HEK293 (cell line): ENCODE measurements at regions not wholly inside any gene's neighbourhood (a gene's known extent, or its start where the extent isn't known, plus 50 kb on each side); places are given as distances from the start of the nearest gene placed in this dataset.

Experiments
- CTCF ChIA-PET: fragments of 350-600 bp; formaldehyde crosslinking; extraction: SDS; loops from one replicate; lab custom pipeline; 2021; ENCODE audit warnings: antibody characterized with exemption; lab: Yijun Ruan, JAX
- POLR2A ChIA-PET: fragments of 300-600 bp; formaldehyde crosslinking; extraction: SDS; loops from one replicate; lab custom pipeline; 2020; ENCODE audit warnings: antibody characterized with exemption, inconsistent platforms; lab: Yijun Ruan, JAX
- H3K27ac ChIP-seq: fragments of 200-500 bp; sonication (Bioruptor generic); 2 replicates; pipeline ENCODE4 v1.5.1; 2014; ENCODE audit warnings: low read depth, low read length, control low read depth, inconsistent platforms; ENCODE audit errors: extremely low read depth
- H3K36me3 ChIP-seq, 2 experiments: fragments of 200-500 bp in 1 of 2; sonication (Bioruptor generic) in 1 of 2; 1 replicate in 1 of 2; 2 replicates in 1 of 2; pipeline ENCODE4 v1.5.1; 2014 to 2017; ENCODE audit warnings: inconsistent platforms in 2 of 2, low read length in 2 of 2; ENCODE audit not compliant: control insufficient read depth in 2 of 2, insufficient read depth in 1 of 2
- H3K4me1 ChIP-seq: fragments of 200-500 bp; sonication (Bioruptor generic); 2 replicates; pipeline ENCODE4 v1.5.1; 2014; ENCODE audit warnings: mild to moderate bottlenecking, low read length, inconsistent platforms; ENCODE audit not compliant: control insufficient read depth, insufficient read depth
- H3K4me3 ChIP-seq: 2 replicates; pipeline ENCODE4 v1.5.1; 2011; ENCODE audit warnings: low read depth, mild to moderate bottlenecking, control low read depth, low read length, moderate library complexity
- H3K9me3 ChIP-seq: fragments of 200-500 bp; sonication (Bioruptor generic); 2 replicates; pipeline ENCODE4 v1.5.1; 2014; ENCODE audit warnings: low read depth, low read length, inconsistent platforms; ENCODE audit not compliant: control insufficient read depth, insufficient read depth
- GFI1B ChIP-seq: fragments of 450-650 bp; formaldehyde crosslinking; IDR thresholded peaks from 2 replicates; pipeline ENCODE4 v1.5.1; 2016; ENCODE audit warnings: missing biosample characterization, missing genetic modification characterization
- GLIS2 ChIP-seq: fragments of 450-650 bp; formaldehyde crosslinking; IDR thresholded peaks from 2 replicates; pipeline ENCODE4 v1.5.1; 2016; ENCODE audit warnings: missing biosample characterization, missing genetic modification characterization
- HOXC10 ChIP-seq: sonication (generic); formaldehyde crosslinking; IDR thresholded peaks from 2 replicates; pipeline ENCODE4 v1.8.1; 2023; ENCODE audit warnings: mild to moderate bottlenecking, missing genetic modification reagents
- KLF16 ChIP-seq: fragments of 450-650 bp; formaldehyde crosslinking; IDR thresholded peaks from 2 replicates; pipeline ENCODE4 v1.5.1; 2017; ENCODE audit warnings: missing biosample characterization, missing genetic modification characterization
- PRDM6 ChIP-seq: fragments of 450-650 bp; formaldehyde crosslinking; IDR thresholded peaks from 2 replicates; pipeline ENCODE4 v1.5.1; 2017; ENCODE audit warnings: missing biosample characterization, missing genetic modification characterization
- ZFP41 ChIP-seq: fragments of 450-650 bp; formaldehyde crosslinking; IDR thresholded peaks from 2 replicates; pipeline ENCODE4 v1.5.1; 2016; ENCODE audit warnings: missing biosample characterization, missing genetic modification characterization, borderline replicate concordance
- ZNF114 ChIP-seq: fragments of 450-650 bp; formaldehyde crosslinking; IDR thresholded peaks from 2 replicates; pipeline ENCODE4 v1.5.0; 2017; ENCODE audit warnings: missing biosample characterization, missing genetic modification characterization
- ZNF133 ChIP-seq: fragments of 450-650 bp; formaldehyde crosslinking; IDR thresholded peaks from 2 replicates; pipeline ENCODE4 v1.5.1; 2016; ENCODE audit warnings: missing biosample characterization, missing genetic modification characterization
- ZNF157 ChIP-seq: fragments of 450-650 bp; formaldehyde crosslinking; IDR thresholded peaks from 2 replicates; pipeline ENCODE4 v1.5.1; 2016; ENCODE audit warnings: missing biosample characterization, missing genetic modification characterization
- ZNF211 ChIP-seq: fragments of 450-650 bp; formaldehyde crosslinking; IDR thresholded peaks from 2 replicates; pipeline ENCODE4 v1.5.1; 2016; ENCODE audit warnings: low read depth, missing biosample characterization, missing genetic modification characterization
- ZNF214 ChIP-seq: fragments of 450-650 bp; formaldehyde crosslinking; IDR thresholded peaks from 2 replicates; pipeline ENCODE4 v1.5.1; 2017; ENCODE audit warnings: missing biosample characterization, mild to moderate bottlenecking, missing genetic modification characterization, borderline replicate concordance
- ZNF221 ChIP-seq: fragments of 450-650 bp; formaldehyde crosslinking; IDR thresholded peaks from 2 replicates; pipeline ENCODE4 v1.5.1; 2017; ENCODE audit warnings: missing biosample characterization, missing genetic modification characterization, borderline replicate concordance
- ZNF239 ChIP-seq: fragments of 450-650 bp; formaldehyde crosslinking; IDR thresholded peaks from 2 replicates; pipeline ENCODE4 v1.5.1; 2016; ENCODE audit warnings: missing biosample characterization, missing genetic modification characterization
- ZNF335 ChIP-seq: fragments of 450-650 bp; formaldehyde crosslinking; conservative IDR thresholded peaks from 2 replicates; pipeline ENCODE4 v1.5.1; 2016; ENCODE audit warnings: missing biosample characterization, missing genetic modification characterization
- ZNF426 ChIP-seq: fragments of 450-650 bp; formaldehyde crosslinking; IDR thresholded peaks from 2 replicates; pipeline ENCODE4 v1.5.1; 2017; ENCODE audit warnings: missing biosample characterization, missing genetic modification characterization, mild to moderate bottlenecking, inconsistent platforms, moderate library complexity
- ZNF510 ChIP-seq: fragments of 450-650 bp; formaldehyde crosslinking; IDR thresholded peaks from 2 replicates; pipeline ENCODE4 v1.5.1; 2018; ENCODE audit warnings: mild to moderate bottlenecking, missing genetic modification characterization, missing biosample characterization; ENCODE audit not compliant: insufficient replicate concordance
- ZNF600 ChIP-seq: fragments of 450-650 bp; formaldehyde crosslinking; IDR thresholded peaks from 2 replicates; pipeline ENCODE4 v1.5.1; 2016; ENCODE audit warnings: missing biosample characterization, missing genetic modification characterization
- ZNF639 ChIP-seq: fragments of 450-650 bp; formaldehyde crosslinking; IDR thresholded peaks from 2 replicates; pipeline ENCODE4 v1.5.1; 2016; ENCODE audit warnings: missing biosample characterization, missing genetic modification characterization
- ZNF658 ChIP-seq: fragments of 450-650 bp; formaldehyde crosslinking; IDR thresholded peaks from 2 replicates; pipeline ENCODE4; 2016; ENCODE audit warnings: missing biosample characterization, missing genetic modification characterization
- ZNF677 ChIP-seq: fragments of 450-650 bp; IDR thresholded peaks from 2 replicates; pipeline ENCODE4 v1.5.0; 2018; ENCODE audit warnings: missing biosample characterization, mild to moderate bottlenecking, missing genetic modification characterization, moderate library complexity
- ZNF792 ChIP-seq: fragments of 450-650 bp; formaldehyde crosslinking; IDR thresholded peaks from 2 replicates; pipeline ENCODE4 v1.5.1; 2016; ENCODE audit warnings: missing biosample characterization, missing genetic modification characterization
- ZNF837 ChIP-seq: fragments of 450-650 bp; formaldehyde crosslinking; IDR thresholded peaks from 2 replicates; pipeline ENCODE4 v1.5.1; 2016; ENCODE audit warnings: missing biosample characterization, missing genetic modification characterization
- ZSCAN4 ChIP-seq: fragments of 450-650 bp; formaldehyde crosslinking; IDR thresholded peaks from 2 replicates; pipeline ENCODE4 v1.5.1; 2017; ENCODE audit warnings: missing biosample characterization, missing genetic modification characterization
- TF ChIP-seq, protein P1 (sequence below): fragments of 450-650 bp; formaldehyde crosslinking; IDR thresholded peaks from 2 replicates; pipeline ENCODE4 v1.5.1; 2016; ENCODE audit warnings: missing biosample characterization, missing genetic modification characterization
- TF ChIP-seq, protein P2 (sequence below): fragments of 450-650 bp; formaldehyde crosslinking; optimal IDR thresholded peaks from 2 replicates; pipeline ENCODE3; 2016; ENCODE audit warnings: missing biosample characterization, mild to moderate bottlenecking, missing genetic modification characterization

GRCh38 chr19:31146546-31147183 lies 202.6 kb downstream of the TSHZ3 start:
- CTCF ChIA-PET: interaction anchor here (1.0 kb wide), 1 partner anchor 10 kb away, joined by 3 read pairs; no protein-coding TSS in a partner anchor
- Histone ChIP-seq H3K9me3 (no peaks in the 10 kb centered on the region), H3K4me3 (no peak overlapping the region), H3K4me1 (no peaks in the 10 kb centered on the region), H3K36me3 (no peaks in the 10 kb centered on the region), H3K27ac (no peak overlapping the region)
- no peak for TF ChIP-seq ZSCAN4
- TF ChIP-seq ZNF792 (tag by site-specific recombination): no peak
- TF ChIP-seq GFI1B (tag by site-specific recombination): no peak
- TF ChIP-seq ZNF221 (tag by site-specific recombination): no peak
- TF ChIP-seq ZNF157 (tag by site-specific recombination): no peak
- POLR2A ChIA-PET: no interaction called here

DNA sequence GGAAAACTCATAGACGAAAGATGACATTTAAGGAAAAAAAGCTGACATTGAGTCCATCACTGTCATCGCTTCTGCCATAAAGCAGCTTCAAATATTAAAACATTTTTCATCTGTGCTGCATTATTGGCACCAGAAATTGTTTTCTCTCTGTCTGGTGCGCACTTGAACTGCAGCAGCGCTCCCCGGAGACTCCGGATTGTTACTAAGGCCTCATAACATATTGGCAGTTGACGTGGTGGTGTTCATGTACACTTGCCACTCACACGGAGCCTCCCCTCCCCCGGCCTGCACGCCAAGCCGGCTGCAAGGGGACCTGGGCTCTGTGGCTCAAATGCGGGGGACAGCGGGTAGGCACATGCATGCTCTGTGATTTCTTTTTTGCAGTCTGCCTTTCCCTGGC lies 203.2 kb downstream of the TSHZ3 start:
- CTCF ChIA-PET: interaction anchor here (1.0 kb wide), 1 partner anchor 10 kb away, joined by 3 read pairs; no protein-coding TSS in a partner anchor
- Histone ChIP-seq H3K27ac (no peak overlapping the region), H3K4me1 (no peaks in the 10 kb centered on the region), H3K36me3 (no peaks in the 10 kb centered on the region), H3K9me3 (no peaks in the 10 kb centered on the region), H3K4me3 (no peak overlapping the region)
- POLR2A ChIA-PET: no interaction called here
- no peak for TF ChIP-seq ZNF335
- TF ChIP-seq, all 188 proteins: peak for 0

GRCh38 chr19:31145007-31145406 lies 204.2 kb downstream of the TSHZ3 start:
- H3K27ac ChIP-seq: no peak overlapping the region
- no peaks in the 10 kb centered on the region for H3K9me3 ChIP-seq
- H3K36me3 ChIP-seq: no peaks in the 10 kb centered on the region
- ChIA-PET POLR2A (no interaction called here), CTCF (interaction anchor here (0.7 to 1.2 kb wide), 2 partner anchors 90 to 1996 kb away, joined by 3 read pairs; no protein-coding TSS in a partner anchor)
- TF ChIP-seq ZNF677 (no peak), HOXC10 (CRISPR knock-in tag) (no peak), ZNF221 (tag by site-specific recombination) (no peak), ZNF114 (tag by site-specific recombination) (no peak), KLF16 (tag by site-specific recombination) (no peak), ZNF211 (tag by site-specific recombination) (no peak), ZNF658 (tag by site-specific recombination) (no peak), ZNF426 (no peak), ZNF239 (tag by site-specific recombination) (no peak), ZNF837 (tag by site-specific recombination) (no peak), ZNF600 (no peak), ZNF639 (tag by site-specific recombination) (no peak), GLIS2 (no peak), ZNF510 (tag by site-specific recombination) (no peak), ZNF214 (tag by site-specific recombination) (no peak), ZNF133 (no peak), PRDM6 (no peak), ZFP41 (tag by site-specific recombination) (no peak)
- TF ChIP-seq, protein P1, sequence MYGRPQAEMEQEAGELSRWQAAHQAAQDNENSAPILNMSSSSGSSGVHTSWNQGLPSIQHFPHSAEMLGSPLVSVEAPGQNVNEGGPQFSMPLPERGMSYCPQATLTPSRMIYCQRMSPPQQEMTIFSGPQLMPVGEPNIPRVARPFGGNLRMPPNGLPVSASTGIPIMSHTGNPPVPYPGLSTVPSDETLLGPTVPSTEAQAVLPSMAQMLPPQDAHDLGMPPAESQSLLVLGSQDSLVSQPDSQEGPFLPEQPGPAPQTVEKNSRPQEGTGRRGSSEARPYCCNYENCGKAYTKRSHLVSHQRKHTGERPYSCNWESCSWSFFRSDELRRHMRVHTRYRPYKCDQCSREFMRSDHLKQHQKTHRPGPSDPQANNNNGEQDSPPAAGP (tag by site-specific recombination): no peak
- TF ChIP-seq, protein P2, sequence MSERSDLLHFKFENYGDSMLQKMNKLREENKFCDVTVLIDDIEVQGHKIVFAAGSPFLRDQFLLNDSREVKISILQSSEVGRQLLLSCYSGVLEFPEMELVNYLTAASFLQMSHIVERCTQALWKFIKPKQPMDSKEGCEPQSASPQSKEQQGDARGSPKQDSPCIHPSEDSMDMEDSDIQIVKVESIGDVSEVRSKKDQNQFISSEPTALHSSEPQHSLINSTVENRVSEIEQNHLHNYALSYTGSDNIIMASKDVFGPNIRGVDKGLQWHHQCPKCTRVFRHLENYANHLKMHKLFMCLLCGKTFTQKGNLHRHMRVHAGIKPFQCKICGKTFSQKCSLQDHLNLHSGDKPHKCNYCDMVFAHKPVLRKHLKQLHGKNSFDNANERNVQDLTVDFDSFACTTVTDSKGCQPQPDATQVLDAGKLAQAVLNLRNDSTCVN: no peak
- no peak overlapping the region for H3K4me3 ChIP-seq
- H3K4me1 ChIP-seq: no peaks in the 10 kb centered on the region
